ENCODE measurements at regions not wholly inside any gene's neighbourhood (a gene's known extent, or its start where the extent isn't known, plus 50 kb on each side); places are given as distances from the start of the nearest gene placed in this dataset.

- TF ChIP-seq CTCF (IDR thresholded peaks at IDR 0.05) (no peak), POLR2AphosphoS5 (IDR thresholded peaks at IDR 0.05) (peak; percentile 51)
Measured at GRCh38 chr7:25805027-25805687, 346.8 kb upstream of the NFE2L3 start.

Data from gastroesophageal sphincter (tissue), 3 donors.